GM12878 (cell line): ENCODE measurements at regions not wholly inside any gene's neighbourhood (a gene's known extent, or its start where the extent isn't known, plus 50 kb on each side); places are given as distances from the start of the nearest gene placed in this dataset.

Experiments used
- POU2F2 ChIP-seq: IDR thresholded peaks from 3 replicates; pipeline ENCODE4 v1.6.1; 2011; ENCODE audit warnings: low read depth, mild to moderate bottlenecking, low read length, borderline replicate concordance
- PRDM15 ChIP-seq: fragments of 450-650 bp; formaldehyde crosslinking; IDR thresholded peaks from 2 replicates; pipeline ENCODE4 v1.4.0; 2020; ENCODE audit warnings: mild to moderate bottlenecking, moderate library complexity
- REST ChIP-seq: IDR thresholded peaks from 2 replicates; pipeline ENCODE4 v1.6.1; 2012; ENCODE audit warnings: mild to moderate bottlenecking, low read depth, low read length
- SMAD5 ChIP-seq: IDR thresholded peaks from 2 replicates; pipeline ENCODE4 v1.6.1; 2016; ENCODE audit warnings: antibody characterized with exemption, low read depth
- TF ChIP-seq, protein P1 (sequence below), 3 experiments: IDR thresholded peaks in 2 of 3; conservative IDR thresholded peaks in 1 of 3; 2 replicates each; pipeline ENCODE4 v1.5.1; 2011; ENCODE audit warnings: low read depth in 3 of 3, low read length in 3 of 3, mild to moderate bottlenecking in 3 of 3, control low read depth in 2 of 3, moderate library complexity in 2 of 3, inconsistent platforms in 1 of 3, mixed read lengths in 1 of 3; ENCODE audit not compliant: control insufficient read depth in 2 of 3, insufficient read depth in 1 of 3; ENCODE audit errors: extremely low read depth in 1 of 3

DNA sequence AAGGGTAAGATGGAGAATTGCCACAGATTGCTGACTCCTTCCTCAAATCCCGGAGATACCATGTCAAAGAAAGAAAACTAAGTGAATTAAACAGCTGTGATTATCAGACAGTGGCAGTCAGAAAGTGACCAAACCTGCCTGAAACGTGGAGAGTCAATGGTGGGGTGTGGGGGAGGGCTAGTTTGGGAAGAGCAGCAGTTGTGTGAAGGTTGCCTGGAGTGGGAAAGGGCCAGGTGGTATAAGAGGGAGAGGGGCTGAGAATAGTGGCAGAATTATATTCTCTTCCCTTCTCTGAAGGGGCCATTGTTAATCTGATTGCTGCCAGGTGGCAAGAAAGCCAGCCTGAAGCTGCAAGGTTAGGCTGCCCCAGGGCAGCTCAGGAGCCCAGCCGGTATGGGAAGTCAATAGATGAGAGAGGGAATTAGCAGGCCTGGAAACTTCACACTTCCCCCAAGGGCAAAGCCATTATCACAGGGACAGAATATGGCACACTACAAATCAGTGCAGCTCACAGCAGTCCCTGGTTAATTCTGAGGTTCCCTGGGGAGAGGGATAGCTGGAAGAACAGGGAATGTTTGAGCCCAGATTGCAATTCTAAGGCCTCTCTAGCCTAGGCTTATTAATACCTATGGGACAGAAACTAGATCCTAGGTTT lies 83.9 kb upstream of the ITGB1 start:
- TF ChIP-seq SMAD5 (no peak), POU2F2 (no peak), PRDM15 (no peak), REST (no peak)
- TF ChIP-seq, protein P1, sequence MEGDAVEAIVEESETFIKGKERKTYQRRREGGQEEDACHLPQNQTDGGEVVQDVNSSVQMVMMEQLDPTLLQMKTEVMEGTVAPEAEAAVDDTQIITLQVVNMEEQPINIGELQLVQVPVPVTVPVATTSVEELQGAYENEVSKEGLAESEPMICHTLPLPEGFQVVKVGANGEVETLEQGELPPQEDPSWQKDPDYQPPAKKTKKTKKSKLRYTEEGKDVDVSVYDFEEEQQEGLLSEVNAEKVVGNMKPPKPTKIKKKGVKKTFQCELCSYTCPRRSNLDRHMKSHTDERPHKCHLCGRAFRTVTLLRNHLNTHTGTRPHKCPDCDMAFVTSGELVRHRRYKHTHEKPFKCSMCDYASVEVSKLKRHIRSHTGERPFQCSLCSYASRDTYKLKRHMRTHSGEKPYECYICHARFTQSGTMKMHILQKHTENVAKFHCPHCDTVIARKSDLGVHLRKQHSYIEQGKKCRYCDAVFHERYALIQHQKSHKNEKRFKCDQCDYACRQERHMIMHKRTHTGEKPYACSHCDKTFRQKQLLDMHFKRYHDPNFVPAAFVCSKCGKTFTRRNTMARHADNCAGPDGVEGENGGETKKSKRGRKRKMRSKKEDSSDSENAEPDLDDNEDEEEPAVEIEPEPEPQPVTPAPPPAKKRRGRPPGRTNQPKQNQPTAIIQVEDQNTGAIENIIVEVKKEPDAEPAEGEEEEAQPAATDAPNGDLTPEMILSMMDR (IDR thresholded peaks at IDR 0.05 in 2 of 3, conservative IDR thresholded peaks at IDR 0.05 in 1 of 3; ENCODE audit: control insufficient read depth in 2 of 3, extremely low read depth in 1 of 3, insufficient read depth in 1 of 3, low read depth in 3 of 3, low read length in 3 of 3) = no peak
